ENCODE measurements at regions not wholly inside any gene's neighbourhood (a gene's known extent, or its start where the extent isn't known, plus 50 kb on each side); places are given as distances from the start of the nearest gene placed in this dataset.

GRCh38 chr4:138078253-138078652 is 163.9 kb downstream of the SLC7A11 start:
- no peak for TF ChIP-seq CTCF (IDR thresholded peaks at IDR 0.05)
- Histone ChIP-seq H3K36me3 (no peaks in the 10 kb centered on the region), H3K27ac (no peak overlapping the region), H3K4me1 (no peaks in the 10 kb centered on the region), H3K4me3 (no peak overlapping the region), H3K27me3 (no peaks in the 10 kb centered on the region), H3K9me3 (no peaks in the 10 kb centered on the region)
- DNase-seq (ENCODE audit: low spot score): no peak

GRCh38 chr4:138076561-138076960 is 165.6 kb downstream of the SLC7A11 start:
- Histone ChIP-seq H3K27me3 (no peaks in the 10 kb centered on the region), H3K4me1 (no peaks in the 10 kb centered on the region), H3K36me3 (no peaks in the 10 kb centered on the region), H3K4me3 (no peak overlapping the region), H3K9me3 (no peaks in the 10 kb centered on the region), H3K27ac (no peak overlapping the region)
- no peak for DNase-seq (ENCODE audit: low spot score)
- no peak for TF ChIP-seq CTCF (IDR thresholded peaks at IDR 0.05)

- no peak for DNase-seq (ENCODE audit: low spot score)
- H3K4me1 ChIP-seq: no peaks in the 10 kb centered on the region
- H3K36me3 ChIP-seq: no peaks in the 10 kb centered on the region
- H3K27ac ChIP-seq: no peak overlapping the region
- H3K27me3 ChIP-seq: no peaks in the 10 kb centered on the region
- H3K9me3 ChIP-seq: no peaks in the 10 kb centered on the region
- no peak for TF ChIP-seq CTCF (IDR thresholded peaks at IDR 0.05)
- H3K4me3 ChIP-seq: no peak overlapping the region
Observed at GRCh38 chr4:138070816-138071215, 171.3 kb downstream of the SLC7A11 start.

GRCh38 chr4:138063581-138063980 is 178.6 kb downstream of the SLC7A11 start:
- no peak overlapping the region for H3K27ac ChIP-seq
- TF ChIP-seq CTCF (IDR thresholded peaks at IDR 0.05): no peak
- no peaks in the 10 kb centered on the region for H3K27me3 ChIP-seq
- no peak for DNase-seq (ENCODE audit: low spot score)
- H3K4me3 ChIP-seq: no peak overlapping the region
- H3K36me3 ChIP-seq: no peaks in the 10 kb centered on the region
- no peaks in the 10 kb centered on the region for H3K9me3 ChIP-seq
- H3K4me1 ChIP-seq: no peaks in the 10 kb centered on the region

- no peaks in the 10 kb centered on the region for H3K27me3 ChIP-seq
- no peaks in the 10 kb centered on the region for H3K9me3 ChIP-seq
- TF ChIP-seq CTCF (IDR thresholded peaks at IDR 0.05): no peak
- no peaks in the 10 kb centered on the region for H3K4me1 ChIP-seq
- DNase-seq (ENCODE audit: low spot score): no peak
- no peaks in the 10 kb centered on the region for H3K36me3 ChIP-seq
- no peak overlapping the region for H3K4me3 ChIP-seq
- H3K27ac ChIP-seq: no peak overlapping the region
Observed at GRCh38 chr4:138062929-138063328, 179.2 kb downstream of the SLC7A11 start.

GRCh38 chr4:138056541-138056940 is 185.6 kb downstream of the SLC7A11 start:
- Histone ChIP-seq H3K27ac (no peak overlapping the region), H3K4me1 (peaks cover 0 to 19% of the 10 kb centered on the region in 2 donors), H3K9me3 (no peaks in the 10 kb centered on the region), H3K27me3 (no peaks in the 10 kb centered on the region), H3K4me3 (no peak overlapping the region), H3K36me3 (no peaks in the 10 kb centered on the region)
- TF ChIP-seq CTCF (IDR thresholded peaks at IDR 0.05): no peak
- no peak for DNase-seq (ENCODE audit: low spot score)
